OCI-LY3 (cell line): ENCODE measurements at regions not wholly inside any gene's neighbourhood (a gene's known extent, or its start where the extent isn't known, plus 50 kb on each side); places are given as distances from the start of the nearest gene placed in this dataset.
"Not testable (repeated sequence)": the region's sequence is repeated elsewhere in the genome, so short reads cannot be mapped to it uniquely, and the experiment has no call there.

Source experiments
- H2AFZ ChIP-seq: fragments of 200-600, 300-600 bp; shearing (Covaris generic); 2 replicates; pipeline ENCODE4 v1.6.0; 2014; ENCODE audit warnings: antibody characterized with exemption, low read depth, low read length
- H3K27ac ChIP-seq: fragments of 200-600, 300-600 bp; sonication (generic); 2 replicates; pipeline ENCODE4 v1.5.1; 2014; ENCODE audit warnings: mild to moderate bottlenecking, low read length, moderate library complexity, mixed read lengths
- H3K27me3 ChIP-seq: fragments of 200-600, 300-600 bp; sonication (generic); 2 replicates; pipeline ENCODE4 v1.6.1; 2014; ENCODE audit warnings: low read depth, low read length, mixed read lengths
- H3K36me3 ChIP-seq: fragments of 200-600, 300-600 bp; sonication (generic); replicated peaks from 2 replicates; pipeline ENCODE3; 2014; ENCODE audit warnings: low read depth, low read length, mixed read lengths
- H3K4me1 ChIP-seq: fragments of 300-600, 200-600 bp; sonication (generic); 2 replicates; pipeline ENCODE4 v1.6.1; 2014; ENCODE audit warnings: low read length, mixed read lengths
- H3K4me2 ChIP-seq: fragments of 200-600, 300-600 bp; sonication (generic); 2 replicates; pipeline ENCODE4 v1.6.1; 2014; ENCODE audit warnings: low read length, mixed read lengths
- H3K4me3 ChIP-seq: fragments of 300-600, 200-600 bp; sonication (generic); 2 replicates; pipeline ENCODE4 v1.5.1; 2014; ENCODE audit warnings: antibody characterized with exemption, mild to moderate bottlenecking, low read length, moderate library complexity
- H3K79me2 ChIP-seq: fragments of 300-600, 200-600 bp; shearing (Covaris generic); 2 replicates; pipeline ENCODE4 v1.6.1; 2014; ENCODE audit warnings: mild to moderate bottlenecking, low read length, mixed read lengths
- H3K9ac ChIP-seq: fragments of 300-600, 200-600 bp; shearing (Covaris generic); 2 replicates; pipeline ENCODE4 v1.6.0; 2014; ENCODE audit warnings: mild to moderate bottlenecking, low read length, moderate library complexity
- H3K9me3 ChIP-seq: fragments of 200-600, 300-600 bp; shearing (Covaris generic); 2 replicates; pipeline ENCODE4 v1.6.1; 2014; ENCODE audit warnings: low read length, mixed read lengths; ENCODE audit not compliant: insufficient read depth
- H4K20me1 ChIP-seq: fragments of 200-600, 300-600 bp; sonication (generic); 2 replicates; pipeline ENCODE4 v1.6.1; 2016; ENCODE audit warnings: low read length, mixed read lengths; ENCODE audit not compliant: insufficient read depth
- CTCF ChIP-seq: fragments of 200-600, 300-600 bp; sonication (generic); IDR thresholded peaks from 2 replicates; pipeline ENCODE4 v1.5.1; 2014; ENCODE audit warnings: antibody characterized with exemption, low read length, low read depth
- EZH2phosphoT487 ChIP-seq: fragments of 200-600 bp; shearing (Covaris generic); IDR thresholded peaks from 2 replicates; pipeline ENCODE4 v1.6.1; 2018; ENCODE audit warnings: antibody characterized with exemption, mixed run types, low read depth

GRCh38 chr1:68723791-68724190 lies 226.9 kb upstream of the DEPDC1 start:
- no peaks in the 10 kb centered on the region for H3K4me1 ChIP-seq
- H3K4me2 ChIP-seq: no peak overlapping the region
- no peak overlapping the region for H2AFZ ChIP-seq
- no peaks in the 10 kb centered on the region for H3K27me3 ChIP-seq
- H3K36me3 ChIP-seq: no peaks in the 10 kb centered on the region
- H3K9me3 ChIP-seq: no peaks in the 10 kb centered on the region
- no peaks in the 10 kb centered on the region for H4K20me1 ChIP-seq
- TF ChIP-seq CTCF (no peak), EZH2phosphoT487 (no peak)
- no peak overlapping the region for H3K27ac ChIP-seq
- no peaks in the 10 kb centered on the region for H3K79me2 ChIP-seq
- no peak overlapping the region for H3K4me3 ChIP-seq
- no peak overlapping the region for H3K9ac ChIP-seq

GRCh38 chr1:68725001-68725752 lies 228.3 kb upstream of the DEPDC1 start:
- no peak overlapping the region for H2AFZ ChIP-seq
- no peaks in the 10 kb centered on the region for H3K36me3 ChIP-seq
- H3K9ac ChIP-seq: no peak overlapping the region
- no peak for TF ChIP-seq CTCF
- TF ChIP-seq EZH2phosphoT487: no peak
- H3K27me3 ChIP-seq: no peaks in the 10 kb centered on the region
- no peak overlapping the region for H3K4me2 ChIP-seq
- H3K4me3 ChIP-seq: no peak overlapping the region
- H3K27ac ChIP-seq: no peak overlapping the region
- no peaks in the 10 kb centered on the region for H3K79me2 ChIP-seq
- H3K9me3 ChIP-seq: no peaks in the 10 kb centered on the region
- H4K20me1 ChIP-seq: no peaks in the 10 kb centered on the region
- no peaks in the 10 kb centered on the region for H3K4me1 ChIP-seq

- not testable (repeated sequence) for H3K79me2 ChIP-seq, H4K20me1 ChIP-seq
Observed at GRCh38 chr1:68739486-68739885, 242.6 kb upstream of the DEPDC1 start.

GRCh38 chr1:68745011-68745410 lies 248.1 kb upstream of the DEPDC1 start:
- no peak overlapping the region for H3K9ac ChIP-seq
- TF ChIP-seq CTCF: no peak
- TF ChIP-seq EZH2phosphoT487: no peak
- H3K4me1 ChIP-seq: no peaks in the 10 kb centered on the region
- H3K79me2 ChIP-seq: no peaks in the 10 kb centered on the region
- H4K20me1 ChIP-seq: no peaks in the 10 kb centered on the region
- H3K27ac ChIP-seq: no peak overlapping the region
- no peaks in the 10 kb centered on the region for H3K9me3 ChIP-seq
- H2AFZ ChIP-seq: no peak overlapping the region
- H3K4me2 ChIP-seq: no peak overlapping the region
- no peaks in the 10 kb centered on the region for H3K27me3 ChIP-seq
- no peak overlapping the region for H3K4me3 ChIP-seq
- H3K36me3 ChIP-seq: no peaks in the 10 kb centered on the region

More at GRCh38 chr1:68739486-68739885, 242.6 kb upstream of the DEPDC1 start:
- not testable (repeated sequence) for H3K4me3 ChIP-seq, H3K9me3 ChIP-seq, H3K27ac ChIP-seq, H3K4me2 ChIP-seq, H3K9ac ChIP-seq, H3K27me3 ChIP-seq, H3K36me3 ChIP-seq, H2AFZ ChIP-seq, H3K4me1 ChIP-seq
